ENCODE measurements at regions not wholly inside any gene's neighbourhood (a gene's known extent, or its start where the extent isn't known, plus 50 kb on each side); places are given as distances from the start of the nearest gene placed in this dataset.

GRCh38 chr13:95381212-95381527 lies 79.9 kb upstream of the ABCC4 start:
- TF ChIP-seq NR2F2 (IDR thresholded peaks at IDR 0.05) (no peak), GABPA (IDR thresholded peaks at IDR 0.05 in 1 of 2, conservative IDR thresholded peaks at IDR 0.05 in 1 of 2) (no peak), RXRA (IDR thresholded peaks at IDR 0.05) (no peak), SP1 (IDR thresholded peaks at IDR 0.05) (no peak), RAD21 (IDR thresholded peaks at IDR 0.05) (no peak), JUND (IDR thresholded peaks at IDR 0.05) (no peak), TAF1 (conservative IDR thresholded peaks at IDR 0.05) (no peak), YY1 (IDR thresholded peaks at IDR 0.05) (no peak)
- TF ChIP-seq, protein P1, sequence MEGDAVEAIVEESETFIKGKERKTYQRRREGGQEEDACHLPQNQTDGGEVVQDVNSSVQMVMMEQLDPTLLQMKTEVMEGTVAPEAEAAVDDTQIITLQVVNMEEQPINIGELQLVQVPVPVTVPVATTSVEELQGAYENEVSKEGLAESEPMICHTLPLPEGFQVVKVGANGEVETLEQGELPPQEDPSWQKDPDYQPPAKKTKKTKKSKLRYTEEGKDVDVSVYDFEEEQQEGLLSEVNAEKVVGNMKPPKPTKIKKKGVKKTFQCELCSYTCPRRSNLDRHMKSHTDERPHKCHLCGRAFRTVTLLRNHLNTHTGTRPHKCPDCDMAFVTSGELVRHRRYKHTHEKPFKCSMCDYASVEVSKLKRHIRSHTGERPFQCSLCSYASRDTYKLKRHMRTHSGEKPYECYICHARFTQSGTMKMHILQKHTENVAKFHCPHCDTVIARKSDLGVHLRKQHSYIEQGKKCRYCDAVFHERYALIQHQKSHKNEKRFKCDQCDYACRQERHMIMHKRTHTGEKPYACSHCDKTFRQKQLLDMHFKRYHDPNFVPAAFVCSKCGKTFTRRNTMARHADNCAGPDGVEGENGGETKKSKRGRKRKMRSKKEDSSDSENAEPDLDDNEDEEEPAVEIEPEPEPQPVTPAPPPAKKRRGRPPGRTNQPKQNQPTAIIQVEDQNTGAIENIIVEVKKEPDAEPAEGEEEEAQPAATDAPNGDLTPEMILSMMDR (IDR thresholded peaks at IDR 0.05; ENCODE audit: low read depth, low read length, missing input control), result no peak

Measured in liver (tissue), 3 donors.